ENCODE measurements at regions not wholly inside any gene's neighbourhood (a gene's known extent, or its start where the extent isn't known, plus 50 kb on each side); places are given as distances from the start of the nearest gene placed in this dataset.

GRCh38 chr2:203599509-203599908 is 64.4 kb upstream of the RAPH1 start:
- peaks cover 0 to 10% (median 0%) of the 10 kb centered on the region in 5 donors for H3K4me1 ChIP-seq (ENCODE audit: control insufficient read depth in 5 of 5, insufficient read depth in 5 of 5, low read length in 5 of 5)
- H3K36me3 ChIP-seq (ENCODE audit: control insufficient read depth in 4 of 4, insufficient read depth in 4 of 4, low read length in 4 of 4): no peaks in the 10 kb centered on the region
- no peak for TF ChIP-seq CTCF (IDR thresholded peaks at IDR 0.05; ENCODE audit: control extremely low read depth, extremely low read depth)
- no peak overlapping the region for H3K27ac ChIP-seq (ENCODE audit: low read depth in 1 of 2, low read length in 1 of 2)
- WGBS, 2 donors: 90 to 91% methylated on average over 4 of the region's 4 CpGs
- no peak overlapping the region for H3K9ac ChIP-seq (ENCODE audit: insufficient read depth in 1 of 2, low read length in 2 of 2)
- ATAC-seq (ENCODE audit: insufficient read depth, low FRiP score): no peak
- H3K4me3 ChIP-seq: no peak overlapping the region
- H3K9me3 ChIP-seq (ENCODE audit: control insufficient read depth in 4 of 4, insufficient read depth in 3 of 4, low read length in 3 of 4): no peaks in the 10 kb centered on the region
- no peak for DNase-seq
- no peaks in the 10 kb centered on the region for H3K27me3 ChIP-seq (ENCODE audit: control insufficient read depth in 3 of 3, insufficient read depth in 3 of 3, low read length in 2 of 3)

DNA sequence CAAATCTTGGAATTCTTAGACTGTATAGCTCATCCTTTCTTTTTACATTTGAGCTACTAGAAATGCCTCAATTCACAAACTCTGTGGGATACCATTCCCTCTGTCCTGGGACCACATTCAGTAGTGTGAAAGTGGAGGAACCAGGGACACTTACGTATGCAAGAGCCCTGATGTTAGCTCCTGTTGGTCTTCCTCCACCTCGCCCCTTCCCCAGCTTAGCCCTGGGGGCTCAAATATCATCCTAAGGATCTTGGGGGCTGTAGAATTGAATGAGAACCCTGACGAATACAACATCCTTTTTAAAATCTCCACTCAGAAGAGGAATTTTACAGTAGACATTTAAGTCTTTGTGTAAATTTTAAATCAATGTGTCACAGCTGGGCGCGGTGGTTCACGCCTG is 65.2 kb upstream of the RAPH1 start:
- Histone ChIP-seq H3K4me1 (ENCODE audit: control insufficient read depth in 5 of 5, insufficient read depth in 5 of 5, low read length in 5 of 5) (peaks cover 0 to 10% (median 0%) of the 10 kb centered on the region in 5 donors), H3K36me3 (ENCODE audit: control insufficient read depth in 4 of 4, insufficient read depth in 4 of 4, low read length in 4 of 4) (no peaks in the 10 kb centered on the region), H3K9me3 (ENCODE audit: control insufficient read depth in 4 of 4, insufficient read depth in 3 of 4, low read length in 3 of 4) (no peaks in the 10 kb centered on the region), H3K9ac (ENCODE audit: insufficient read depth in 1 of 2, low read length in 2 of 2) (no peak overlapping the region), H3K27me3 (ENCODE audit: control insufficient read depth in 3 of 3, insufficient read depth in 3 of 3, low read length in 2 of 3) (no peaks in the 10 kb centered on the region), H3K4me3 (no peak overlapping the region), H3K27ac (ENCODE audit: low read depth in 1 of 2, low read length in 1 of 2) (no peak overlapping the region)
- ATAC-seq (ENCODE audit: insufficient read depth, low FRiP score) (no peak), DNase-seq (no peak)
- no peak for TF ChIP-seq CTCF (IDR thresholded peaks at IDR 0.05; ENCODE audit: control extremely low read depth, extremely low read depth)
- 95 to 98% methylated on average over 6 of the region's 6 CpGs for WGBS, 2 donors

DNA sequence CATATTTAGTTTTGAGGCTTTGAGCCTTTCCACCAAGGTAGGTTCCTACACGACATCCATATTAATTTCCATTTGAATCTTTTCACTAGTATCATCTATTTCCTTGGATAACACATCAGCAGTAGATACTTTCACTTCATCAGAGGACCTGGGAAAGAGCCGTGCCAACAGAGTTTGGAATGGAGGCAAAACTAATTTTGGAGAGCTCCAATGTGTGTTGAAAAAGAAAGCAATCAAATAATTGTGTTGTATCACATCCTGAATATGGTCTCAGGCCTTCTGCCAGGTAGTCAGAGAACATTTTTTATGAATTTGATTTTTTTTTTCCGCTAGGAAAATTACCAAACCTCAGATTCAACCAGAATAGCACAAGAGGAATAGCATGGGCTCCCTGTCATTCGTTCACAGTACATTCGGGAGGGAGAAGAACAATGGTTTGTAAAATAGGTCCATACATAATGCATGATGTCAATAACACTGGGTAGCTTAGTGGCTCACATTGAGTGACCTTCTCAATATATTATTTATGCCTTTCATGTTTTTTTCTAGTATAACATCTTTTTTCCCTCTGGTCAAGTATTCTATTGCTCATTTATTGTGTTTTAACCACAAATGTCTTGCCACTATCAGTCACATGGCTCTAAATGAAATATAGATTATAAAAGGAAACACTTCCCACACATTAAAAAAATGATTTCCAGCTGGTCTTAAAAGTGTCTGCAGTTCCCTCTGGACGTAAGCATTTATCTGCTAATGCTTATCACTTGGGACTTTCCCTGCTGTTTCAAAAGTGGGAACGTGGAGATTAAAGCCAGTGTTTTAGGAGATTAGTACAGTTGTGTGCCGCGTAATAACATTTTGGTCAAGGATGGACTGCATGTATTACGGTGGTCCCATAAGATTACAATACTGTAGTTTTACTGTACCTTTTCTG is 68.6 kb upstream of the RAPH1 start:
- Histone ChIP-seq H3K36me3 (ENCODE audit: control insufficient read depth in 4 of 4, insufficient read depth in 4 of 4, low read length in 4 of 4) (no peaks in the 10 kb centered on the region), H3K4me3 (no peak overlapping the region), H3K27me3 (ENCODE audit: control insufficient read depth in 3 of 3, insufficient read depth in 3 of 3, low read length in 2 of 3) (no peaks in the 10 kb centered on the region), H3K27ac (ENCODE audit: low read depth in 1 of 2, low read length in 1 of 2) (no peak overlapping the region), H3K4me1 (ENCODE audit: control insufficient read depth in 5 of 5, insufficient read depth in 5 of 5, low read length in 5 of 5) (peaks cover 0 to 10% (median 0%) of the 10 kb centered on the region in 5 donors), H3K9ac (ENCODE audit: insufficient read depth in 1 of 2, low read length in 2 of 2) (no peak overlapping the region), H3K9me3 (ENCODE audit: control insufficient read depth in 4 of 4, insufficient read depth in 3 of 4, low read length in 3 of 4) (no peaks in the 10 kb centered on the region)
- 81 to 84% methylated on average over 10 of the region's 10 CpGs for WGBS, 2 donors
- TF ChIP-seq CTCF (IDR thresholded peaks at IDR 0.05; ENCODE audit: control extremely low read depth, extremely low read depth): no peak
- ATAC-seq (ENCODE audit: insufficient read depth, low FRiP score) (no peak), DNase-seq (no peak)
